GM18508 (cell line): ENCODE measurements at regions not wholly inside any gene's neighbourhood (a gene's known extent, or its start where the extent isn't known, plus 50 kb on each side); places are given as distances from the start of the nearest gene placed in this dataset.

Experiments used
- ATAC-seq: cut with Tn5 transposase; IDR thresholded peaks from one replicate; pipeline ENCODE4 v1.9.1; 2021; ENCODE audit warnings: moderate number of reproducible peaks; ENCODE audit not compliant: insufficient read depth, unreplicated experiment

DNA sequence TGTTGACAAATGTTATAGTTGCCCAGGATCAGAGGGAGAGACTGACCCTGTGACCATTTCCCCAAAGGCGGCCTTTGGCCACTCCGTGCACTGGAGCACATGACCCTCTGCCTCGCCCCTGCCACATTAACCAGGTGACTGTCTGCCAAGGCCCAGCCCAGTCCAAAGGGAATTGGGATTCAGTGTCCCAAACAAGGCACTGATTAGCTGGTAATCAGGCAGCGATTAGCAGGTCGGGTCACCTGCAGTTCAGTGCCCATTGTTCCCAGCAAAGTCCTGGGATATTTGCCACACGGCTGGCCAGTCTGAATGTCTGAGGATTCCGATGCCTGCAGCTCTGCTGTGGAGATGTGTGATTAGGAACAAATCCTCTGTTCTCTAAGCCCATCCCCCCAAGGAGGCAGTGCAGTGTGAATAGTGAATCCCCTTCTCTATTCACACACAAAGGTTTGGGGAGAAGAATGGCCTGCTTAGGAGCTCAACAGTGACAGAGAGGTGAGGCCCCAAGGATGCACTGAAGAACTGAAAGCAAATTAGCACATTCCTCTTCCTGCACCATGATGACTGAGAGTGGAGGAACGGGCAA is 123.1 kb upstream of the MAF start:
- no peak for ATAC-seq

DNA sequence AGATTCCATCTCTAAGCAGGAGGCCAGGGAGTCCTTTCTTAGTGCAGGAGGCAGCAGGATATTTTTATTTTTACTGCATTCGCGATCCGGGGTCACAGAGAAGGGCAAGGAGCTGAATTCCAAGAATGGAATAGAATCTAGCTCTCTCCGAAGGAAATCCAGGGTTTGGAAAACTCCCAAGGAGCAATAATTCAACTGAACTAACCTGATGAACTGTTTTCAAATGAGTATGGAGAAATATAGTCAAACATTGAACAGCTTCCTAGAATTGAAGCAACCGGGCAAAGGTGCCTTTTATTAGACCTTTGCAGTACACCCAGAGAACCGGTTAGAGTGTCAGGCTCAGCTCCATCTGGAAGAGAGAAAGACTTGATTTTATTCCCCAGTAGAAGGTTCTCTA is 120.7 kb upstream of the MAF start:
- ATAC-seq, result no peak

DNA sequence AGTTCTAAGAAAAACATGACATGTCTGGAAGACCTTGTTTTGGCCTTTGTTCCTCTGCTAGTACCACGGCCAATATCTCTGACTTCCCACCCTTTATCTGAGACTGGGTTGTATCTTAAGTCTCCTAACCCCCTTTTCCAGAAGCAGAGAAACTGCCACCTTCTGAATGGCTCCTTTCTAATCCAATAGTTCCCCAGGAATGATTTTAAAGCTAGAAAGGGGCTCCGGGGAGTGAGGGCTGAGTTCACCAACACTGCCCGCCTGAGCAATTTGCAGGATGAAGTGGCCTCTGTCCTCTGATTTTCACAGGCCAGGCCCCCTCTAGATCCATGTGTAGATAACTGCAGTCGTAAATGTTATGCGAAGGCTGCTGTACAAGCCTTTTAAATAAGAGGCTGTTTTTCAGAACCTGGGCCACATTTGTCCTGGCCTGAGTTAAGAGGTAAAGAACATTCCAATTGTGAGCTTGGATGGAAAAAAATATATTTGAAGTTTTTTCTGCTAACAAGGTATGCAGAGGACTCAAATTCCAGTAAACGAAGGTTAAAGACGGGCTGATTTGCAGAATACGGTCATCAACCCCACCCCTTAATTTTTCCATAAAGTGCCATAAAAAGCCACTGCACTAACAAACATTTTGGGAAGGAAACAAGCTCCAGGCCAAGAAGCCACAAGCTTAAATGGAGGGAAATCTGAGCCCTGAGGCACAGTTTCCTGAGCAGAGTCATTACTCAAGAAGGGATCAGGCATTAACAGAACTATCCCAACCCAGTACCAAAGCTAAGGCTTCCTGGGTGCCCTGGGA is 117.0 kb upstream of the MAF start:
- no peak for ATAC-seq

DNA sequence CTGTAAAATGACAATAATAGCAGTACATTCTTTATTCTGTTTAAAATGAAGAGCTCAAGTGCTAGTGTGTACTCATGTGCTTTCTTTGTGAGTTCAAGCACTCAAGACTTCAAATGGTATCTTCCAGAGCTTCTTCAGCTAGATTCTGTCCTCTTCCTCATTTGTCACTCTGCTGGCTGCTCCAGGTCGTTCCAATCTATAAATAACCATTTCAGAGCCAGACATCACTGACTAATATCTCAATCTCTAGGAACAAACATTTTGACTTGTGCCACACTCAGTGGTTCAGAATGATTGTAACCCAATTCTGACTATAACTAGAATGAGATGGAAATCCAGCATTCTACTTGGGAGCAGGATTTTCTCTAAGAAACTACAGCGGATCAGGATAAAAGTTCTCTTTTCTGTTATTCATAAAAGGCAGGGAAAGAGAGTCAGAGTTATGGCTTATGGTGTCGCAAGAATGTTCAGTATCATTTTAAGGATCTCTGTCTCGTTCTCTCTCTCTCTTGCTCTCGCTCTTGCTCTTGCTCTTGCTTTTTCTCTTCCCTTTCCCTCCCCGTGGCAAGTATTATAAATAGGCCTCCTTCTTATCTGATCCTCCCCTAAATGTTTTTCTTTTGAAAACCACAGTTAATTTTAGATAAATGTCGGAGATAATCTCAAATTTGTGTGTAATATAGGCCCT is 116.3 kb upstream of the MAF start:
- no peak for ATAC-seq

DNA sequence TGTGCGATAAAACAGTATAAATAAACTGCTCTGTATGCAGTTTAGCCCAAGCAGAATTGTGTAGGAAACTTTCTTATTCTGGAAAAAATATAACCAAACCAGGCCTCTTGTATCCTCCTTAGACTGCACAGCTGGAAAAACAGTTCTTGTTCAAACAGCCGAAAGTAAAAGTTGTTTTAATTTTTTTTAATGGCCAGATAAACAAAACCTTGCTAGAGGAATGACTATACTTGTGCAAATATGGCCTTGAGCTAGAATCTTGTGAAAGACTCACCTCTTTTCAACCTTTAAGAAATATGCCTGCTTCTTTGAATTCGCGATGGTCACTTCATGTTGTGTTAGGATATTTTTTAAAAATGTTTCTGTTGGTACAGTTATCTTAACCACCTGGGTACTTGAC is 114.5 kb upstream of the MAF start:
- ATAC-seq, result no peak

DNA sequence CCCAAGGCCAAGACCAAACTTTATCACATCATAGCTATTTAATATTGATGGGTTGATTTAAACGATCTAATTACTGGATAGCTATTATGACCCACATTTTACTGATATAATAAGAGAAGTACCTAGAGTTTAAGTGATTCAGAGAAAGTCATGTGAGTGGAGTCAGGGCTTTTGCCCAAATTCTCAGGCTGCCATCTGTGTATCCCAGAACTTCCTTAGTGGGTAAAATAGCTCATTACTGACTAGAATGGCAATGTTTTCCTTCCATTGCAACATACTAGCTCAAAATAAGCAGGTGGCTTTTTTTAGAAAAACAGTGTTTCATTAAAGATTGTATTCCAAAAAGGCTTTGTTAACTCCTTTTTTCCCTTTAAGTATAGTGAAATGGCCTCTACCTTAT is 113.9 kb upstream of the MAF start:
- no peak for ATAC-seq

DNA sequence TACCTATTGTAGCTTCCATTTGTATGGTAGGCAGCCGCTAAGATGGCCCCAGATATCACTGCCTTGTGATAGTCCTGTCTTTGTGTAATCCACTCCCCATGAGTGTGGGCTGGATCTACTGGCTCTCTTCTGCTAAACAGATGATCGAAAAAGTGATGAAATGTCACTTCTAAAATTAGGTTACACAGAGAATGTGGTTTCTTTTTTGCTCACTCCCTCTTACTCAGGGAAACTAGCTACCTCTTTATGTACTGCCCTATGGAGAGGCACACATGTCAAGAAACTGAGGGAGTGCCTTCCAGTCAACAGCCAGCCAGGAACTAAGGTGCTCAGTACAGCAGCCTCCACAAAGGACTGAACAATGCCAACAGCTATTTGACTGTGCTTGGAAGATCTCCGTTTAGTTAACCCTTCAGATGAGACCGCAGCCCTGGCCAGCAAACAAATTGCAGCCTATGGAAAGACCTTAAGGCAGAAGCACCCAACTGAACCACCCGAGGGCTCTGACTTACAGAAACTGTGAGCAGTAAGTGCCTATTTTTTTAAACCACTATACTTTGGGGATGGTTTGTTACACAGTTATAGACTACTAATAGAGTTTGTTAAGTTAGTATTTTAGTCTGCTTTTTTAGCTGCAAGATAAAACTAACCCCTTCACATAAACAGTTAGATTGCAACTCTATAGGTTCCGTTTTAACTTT is 113.2 kb upstream of the MAF start:
- ATAC-seq, result no peak

DNA sequence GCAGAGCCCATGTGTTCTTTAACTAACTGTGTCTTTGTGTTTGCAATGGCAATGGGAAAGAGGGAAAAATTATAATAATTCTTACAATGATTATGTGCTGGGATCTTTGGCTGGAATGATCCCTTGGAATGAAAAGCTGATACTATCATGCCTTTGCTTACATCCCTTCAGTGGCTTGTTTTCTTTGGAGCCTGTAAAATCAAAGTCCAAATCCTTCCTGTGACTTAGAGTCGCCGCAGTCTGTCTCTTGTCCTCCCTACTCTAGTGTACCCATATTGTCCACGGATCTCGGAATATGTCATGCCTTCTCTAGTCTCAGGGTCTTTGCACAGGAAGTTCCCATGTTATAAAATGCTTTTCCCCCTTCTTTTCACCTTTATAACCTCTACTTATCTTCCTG is 111.7 kb upstream of the MAF start:
- no peak for ATAC-seq

DNA sequence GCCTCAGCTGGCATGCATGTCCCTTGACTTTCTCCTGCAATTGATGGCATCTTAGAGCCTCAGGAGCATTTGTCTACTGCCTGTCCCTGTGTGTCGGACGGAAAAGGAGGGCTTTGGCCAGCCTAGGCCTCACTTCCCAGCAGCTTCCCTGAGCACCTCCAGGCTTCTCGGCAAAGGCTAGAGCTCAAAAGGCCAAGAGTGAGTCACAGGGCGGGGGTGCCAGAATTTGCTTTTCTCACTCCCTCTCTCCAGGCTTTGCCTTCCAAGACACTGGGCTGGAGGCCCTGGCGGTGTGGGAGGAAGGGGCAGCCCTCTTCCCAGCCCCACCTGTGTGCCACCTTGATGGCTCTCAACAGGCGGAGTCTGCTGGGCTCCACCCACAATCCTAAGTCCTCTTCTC is 107.3 kb upstream of the MAF start:
- ATAC-seq, result no peak

DNA sequence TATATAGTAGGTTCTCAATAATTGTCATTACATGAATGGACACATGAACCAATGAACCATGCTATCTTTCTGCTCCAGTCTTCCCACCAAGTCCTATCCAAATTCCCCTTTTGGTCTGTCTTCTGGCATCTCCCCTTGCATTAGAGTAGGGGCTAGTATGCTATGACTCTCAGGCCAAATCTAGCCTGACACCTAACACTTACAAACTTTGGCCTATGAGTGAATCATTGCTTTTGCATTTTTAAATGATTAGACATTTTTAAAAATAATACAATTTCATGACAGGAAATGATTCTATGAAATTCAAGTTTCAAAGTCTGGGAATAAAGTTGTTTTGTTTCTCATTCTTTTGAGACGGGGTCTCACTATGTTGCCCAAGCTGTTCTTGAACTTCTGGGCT is 102.5 kb upstream of the MAF start:
- ATAC-seq, result no peak

DNA sequence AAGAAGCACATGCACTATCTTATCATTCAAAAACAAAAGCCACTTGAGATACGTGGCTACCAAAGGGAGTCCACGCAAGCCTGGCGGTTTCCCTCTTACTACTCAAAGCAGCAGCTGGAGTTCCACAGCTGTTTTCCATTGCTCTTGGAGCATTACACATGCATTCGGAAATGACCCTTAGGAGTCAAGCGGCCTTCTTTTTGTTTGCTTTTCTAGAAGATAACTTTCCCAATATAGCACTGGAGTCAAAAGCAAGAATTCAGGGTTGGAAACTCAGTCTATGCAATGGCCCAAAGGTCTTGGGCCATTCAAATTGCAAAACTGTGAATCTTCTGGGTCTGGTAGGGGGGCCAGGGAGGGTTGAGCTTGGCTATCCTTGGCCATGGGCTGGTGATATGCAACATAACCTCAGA is 97.8 kb upstream of the MAF start:
- no peak for ATAC-seq

GRCh38 chr16:79697562-79698112 is 97.1 kb upstream of the MAF start:
- ATAC-seq, result no peak

DNA sequence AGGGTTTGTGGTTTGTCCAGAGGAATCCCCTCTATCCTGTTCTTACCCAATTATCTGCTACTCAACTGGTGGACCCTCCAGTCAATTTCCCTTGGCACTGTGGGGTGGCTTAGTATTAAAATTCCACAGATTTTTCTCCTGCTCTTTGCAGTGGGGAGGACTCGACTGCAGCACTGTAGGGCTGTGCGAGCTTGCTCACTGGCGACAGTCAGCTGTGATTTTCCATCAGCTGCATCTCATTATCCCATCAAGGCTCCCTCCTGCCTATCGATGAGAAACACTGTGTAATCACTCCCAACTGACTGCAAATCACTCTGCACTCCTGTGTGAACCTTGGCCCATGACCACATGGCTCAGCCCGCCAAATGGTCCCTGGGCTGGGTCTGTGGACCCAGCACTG is 90.5 kb upstream of the MAF start:
- no peak for ATAC-seq

DNA sequence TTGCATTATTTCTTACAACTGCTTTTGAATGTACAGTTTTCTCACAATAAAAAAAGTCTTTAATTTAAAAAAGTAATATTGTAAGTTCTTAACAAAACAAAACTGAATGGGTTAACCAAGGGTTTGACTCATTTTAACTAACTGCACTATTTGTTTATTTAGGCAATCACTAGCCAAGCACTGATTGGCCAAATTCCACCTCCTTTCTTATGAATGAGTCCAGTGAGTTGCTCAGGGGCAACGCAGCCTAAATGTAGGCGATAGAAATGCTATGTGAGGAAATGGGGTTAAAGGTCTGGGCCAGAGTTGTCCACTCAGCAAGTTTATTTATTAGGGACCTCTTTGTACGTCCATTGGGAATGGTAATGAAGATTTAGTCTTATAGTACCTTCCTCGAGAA is 89.6 kb upstream of the MAF start:
- ATAC-seq, result no peak

DNA sequence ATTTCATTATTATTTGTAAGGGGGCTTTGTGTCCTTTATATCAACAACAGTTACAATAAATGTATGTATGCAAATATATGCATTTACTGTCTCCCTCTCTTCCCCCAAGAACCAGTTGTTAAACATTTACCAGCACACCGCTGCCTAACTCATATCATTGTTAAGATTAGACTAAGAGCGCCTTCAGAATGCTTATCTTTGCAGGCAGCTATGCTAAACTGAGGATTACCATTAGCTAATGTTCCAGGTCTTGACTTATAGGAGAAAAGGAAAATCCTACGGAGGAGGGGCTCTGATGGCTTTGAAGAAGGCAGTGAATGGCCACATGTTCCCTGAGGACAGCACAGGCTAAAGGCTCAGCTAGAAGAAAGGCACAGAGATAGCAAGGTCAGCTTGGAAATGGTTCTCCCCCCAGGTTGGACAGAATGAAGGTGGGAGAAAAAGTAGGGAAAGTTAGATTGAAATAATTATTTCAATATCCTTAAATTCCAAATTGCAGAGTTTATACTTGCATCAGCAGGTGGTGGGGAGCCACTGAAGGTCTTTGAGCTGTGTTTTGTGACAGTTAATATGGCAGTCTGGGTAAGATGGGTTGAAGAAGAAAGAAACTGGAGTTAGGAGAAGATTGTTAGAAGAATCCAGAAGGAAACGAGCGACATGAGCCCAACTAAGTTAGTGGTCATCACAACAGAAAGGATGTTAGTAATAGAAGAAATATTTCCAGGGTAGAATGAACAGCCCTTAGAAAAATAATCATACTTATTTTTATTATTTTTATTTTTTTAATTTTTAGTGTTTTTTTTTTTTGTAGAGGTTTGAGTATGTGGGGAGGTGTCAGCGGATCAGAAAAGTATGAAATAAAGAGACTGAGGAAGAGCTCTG is 87.0 kb upstream of the MAF start:
- no peak for ATAC-seq

GRCh38 chr16:79685871-79686270 is 85.3 kb upstream of the MAF start:
- no peak for ATAC-seq

DNA sequence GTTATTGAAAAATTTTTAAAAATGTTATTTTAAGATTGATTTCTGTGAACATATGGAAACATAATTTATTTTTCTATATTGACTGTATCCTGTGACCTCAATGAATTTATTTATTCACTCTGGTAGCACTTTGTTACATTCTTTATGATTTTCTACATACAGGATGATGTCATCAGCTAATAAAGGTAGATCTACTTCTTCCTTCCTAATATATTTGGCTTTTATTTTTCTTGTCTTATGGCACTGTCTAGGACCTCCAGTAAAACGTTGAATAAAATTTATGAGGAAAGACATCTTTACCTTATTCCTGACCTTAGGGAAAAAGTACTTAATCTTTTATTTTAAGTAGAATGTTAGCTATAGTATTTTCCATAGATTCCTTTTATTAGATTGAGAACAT is 78.8 kb upstream of the MAF start:
- ATAC-seq, result no peak

DNA sequence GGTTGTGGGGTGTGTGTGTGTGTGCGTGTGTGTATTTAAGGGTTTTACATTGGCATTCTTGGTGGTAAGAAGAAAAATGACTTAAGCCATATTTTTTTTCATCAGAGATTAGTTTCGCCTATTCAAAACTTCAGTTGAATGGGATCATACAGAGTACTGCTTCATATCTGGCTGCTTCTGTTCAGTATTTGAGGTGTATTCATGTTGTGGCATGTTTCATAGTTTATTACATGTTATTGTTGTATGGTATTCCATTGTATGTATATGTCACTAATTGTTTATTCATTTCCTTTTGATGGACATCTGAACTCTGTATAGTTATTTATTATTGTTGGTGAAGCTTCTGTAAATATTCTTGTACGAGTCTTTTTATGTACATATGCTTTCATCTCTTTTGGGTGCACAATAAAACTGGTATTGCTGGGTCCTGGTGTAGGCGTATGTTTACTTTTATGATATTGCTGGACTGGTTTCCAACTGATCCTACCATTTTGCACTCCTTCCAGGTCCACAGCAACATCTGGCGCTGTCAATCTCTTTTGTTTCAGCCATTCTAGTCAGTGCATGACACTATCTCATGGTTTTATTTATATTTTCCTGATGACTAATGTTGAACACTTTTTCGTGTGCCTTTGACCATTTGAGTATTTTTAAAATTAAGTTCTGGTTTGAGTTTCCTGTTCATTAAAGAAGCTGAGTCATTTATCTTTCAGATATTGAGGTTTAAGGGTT is 77.4 kb upstream of the MAF start:
- ATAC-seq, result no peak

GRCh38 chr16:79673635-79674034 is 73.1 kb upstream of the MAF start:
- no peak for ATAC-seq
